Mesothelial cell of epicardium (in vitro differentiated cells): ENCODE measurements at regions not wholly inside any gene's neighbourhood (a gene's known extent, or its start where the extent isn't known, plus 50 kb on each side); places are given as distances from the start of the nearest gene placed in this dataset.
A peak's percentile ranks its signal among the peaks of the same experiment; 100 is the strongest.

ENCODE experiments used
- DNase-seq, 2 experiments: peaks; one replicate each; pipeline ENCODE4 v3.0.0; 2021; ENCODE audit warnings: low spot score in 2 of 2; ENCODE audit not compliant: unreplicated experiment in 2 of 2
- H3K27ac Mint-ChIP-seq: 2 replicates; pipeline ENCODE4 v1.8.0; 2021; ENCODE audit warnings: mixed read lengths
- H3K27me3 Mint-ChIP-seq: 2 replicates; pipeline ENCODE4 v1.8.0; 2021; ENCODE audit warnings: low read depth, mixed read lengths
- H3K36me3 Mint-ChIP-seq: 2 replicates; pipeline ENCODE4 v1.8.0; 2021; ENCODE audit warnings: mixed read lengths
- H3K4me1 Mint-ChIP-seq: 2 replicates; pipeline ENCODE4 v1.8.0; 2021; ENCODE audit warnings: mixed read lengths
- H3K4me3 Mint-ChIP-seq: 2 replicates; pipeline ENCODE4 v1.8.0; 2021; ENCODE audit warnings: mild to moderate bottlenecking, moderate library complexity, mixed read lengths
- H3K9me3 Mint-ChIP-seq: 2 replicates; pipeline ENCODE4 v1.8.0; 2021; ENCODE audit warnings: mixed read lengths
- CTCF ChIP-seq: fragments of 200-600 bp; sonication (generic); IDR thresholded peaks from one replicate; pipeline ENCODE4 v1.5.0; 2021; ENCODE audit warnings: antibody characterized with exemption; ENCODE audit not compliant: unreplicated experiment

- no peak overlapping the region for H3K27ac Mint-ChIP-seq
- no peaks in the 10 kb centered on the region for H3K36me3 Mint-ChIP-seq
- DNase-seq, result no peak
- H3K9me3 Mint-ChIP-seq, result no peaks in the 10 kb centered on the region
- no peaks in the 10 kb centered on the region for H3K27me3 Mint-ChIP-seq
- peaks cover 26% of the 10 kb centered on the region for H3K4me1 Mint-ChIP-seq
- H3K4me3 Mint-ChIP-seq, result no peak overlapping the region
- TF ChIP-seq CTCF, result no peak
These were observed 205.9 kb downstream of the ARL4A start for GRCh38 chr7:12893292-12893691.

GRCh38 chr7:12895296-12895695 lies 207.9 kb downstream of the ARL4A start:
- Mint-ChIP-seq H3K4me1 (peaks cover 37% of the 10 kb centered on the region), H3K36me3 (no peaks in the 10 kb centered on the region), H3K27me3 (no peaks in the 10 kb centered on the region), H3K9me3 (no peaks in the 10 kb centered on the region), H3K27ac (no peak overlapping the region), H3K4me3 (no peak overlapping the region)
- no peak for DNase-seq
- no peak for TF ChIP-seq CTCF

GRCh38 chr7:12896316-12896715 lies 208.9 kb downstream of the ARL4A start:
- no peak for DNase-seq
- TF ChIP-seq CTCF, result no peak
- Mint-ChIP-seq H3K27me3 (no peaks in the 10 kb centered on the region), H3K27ac (peak overlapping the region; percentile 62), H3K4me1 (peaks cover 40% of the 10 kb centered on the region), H3K36me3 (no peaks in the 10 kb centered on the region), H3K9me3 (no peaks in the 10 kb centered on the region), H3K4me3 (no peak overlapping the region)

- no peaks in the 10 kb centered on the region for H3K9me3 Mint-ChIP-seq
- H3K4me1 Mint-ChIP-seq, result peaks cover 46% of the 10 kb centered on the region
- no peaks in the 10 kb centered on the region for H3K27me3 Mint-ChIP-seq
- H3K4me3 Mint-ChIP-seq, result no peak overlapping the region
- no peak for DNase-seq
- TF ChIP-seq CTCF, result no peak
- no peak overlapping the region for H3K27ac Mint-ChIP-seq
- no peaks in the 10 kb centered on the region for H3K36me3 Mint-ChIP-seq
These were observed 210.6 kb downstream of the ARL4A start for GRCh38 chr7:12898004-12898403.

GRCh38 chr7:12898620-12899019 lies 211.2 kb downstream of the ARL4A start:
- H3K27ac Mint-ChIP-seq, result peak overlapping the region; percentile 11

More at GRCh38 chr7:12898620-12899019, 211.2 kb downstream of the ARL4A start:
- no peaks in the 10 kb centered on the region for H3K27me3 Mint-ChIP-seq
- peaks cover 46% of the 10 kb centered on the region for H3K4me1 Mint-ChIP-seq
- H3K4me3 Mint-ChIP-seq, result no peak overlapping the region
- no peaks in the 10 kb centered on the region for H3K9me3 Mint-ChIP-seq
- no peaks in the 10 kb centered on the region for H3K36me3 Mint-ChIP-seq
- TF ChIP-seq CTCF, result no peak
- DNase-seq, result no peak
